Middle frontal gyrus (tissue), 1 donor: ENCODE measurements at regions not wholly inside any gene's neighbourhood (a gene's known extent, or its start where the extent isn't known, plus 50 kb on each side); places are given as distances from the start of the nearest gene placed in this dataset.

ENCODE experiments used
- DNase-seq: peaks from one replicate; pipeline ENCODE4 v3.0.0-alpha.2; 2015; ENCODE audit warnings: low spot score; ENCODE audit errors: extremely low spot score

GRCh38 chr2:6064757-6065156, 372.6 kb downstream of the SOX11 start:
- no peak for DNase-seq

- no peak for DNase-seq
Measured at GRCh38 chr2:6065703-6066102, 373.5 kb downstream of the SOX11 start.

DNA sequence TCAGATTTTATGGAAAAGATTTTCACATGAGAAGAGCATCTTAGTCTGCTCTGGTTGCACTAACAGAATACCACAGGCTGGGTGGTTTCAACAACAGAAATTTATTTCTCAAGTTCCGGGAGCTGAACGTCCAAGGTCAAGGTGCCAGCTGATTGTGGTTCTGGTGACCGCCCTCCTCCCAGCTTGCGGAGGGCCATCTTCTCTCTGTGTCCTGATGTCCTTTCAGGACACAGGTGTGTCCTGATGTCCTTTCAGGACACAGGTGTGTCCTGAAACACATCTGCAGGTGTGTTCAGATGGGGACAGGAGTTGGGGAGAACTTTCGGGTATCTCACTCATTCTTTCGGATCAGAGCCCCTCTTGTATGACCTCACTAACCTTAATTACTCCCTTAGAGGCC, 374.9 kb downstream of the SOX11 start:
- DNase-seq, result no peak

DNA sequence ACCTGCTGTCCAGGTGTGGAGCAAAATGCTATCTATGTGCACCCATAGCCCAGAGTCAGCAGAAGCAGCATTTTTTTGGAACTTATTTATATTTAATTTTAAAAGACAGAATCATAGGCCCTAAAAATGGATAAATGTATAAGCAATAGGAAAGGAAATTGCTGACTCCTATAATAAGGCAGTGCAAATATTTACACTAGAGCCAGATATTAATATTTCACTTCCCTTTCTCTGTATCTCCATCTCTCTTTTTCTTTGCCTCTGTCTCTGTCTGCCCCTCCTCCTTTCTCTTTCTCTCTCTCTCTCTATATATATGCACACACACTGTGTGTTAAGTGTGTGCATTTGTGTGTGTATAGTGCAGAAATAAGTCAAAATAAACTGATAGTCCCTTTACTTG, 375.6 kb downstream of the SOX11 start:
- DNase-seq, result no peak

- no peak for DNase-seq
Measured at GRCh38 chr2:6068429-6068828, 376.2 kb downstream of the SOX11 start.

DNA sequence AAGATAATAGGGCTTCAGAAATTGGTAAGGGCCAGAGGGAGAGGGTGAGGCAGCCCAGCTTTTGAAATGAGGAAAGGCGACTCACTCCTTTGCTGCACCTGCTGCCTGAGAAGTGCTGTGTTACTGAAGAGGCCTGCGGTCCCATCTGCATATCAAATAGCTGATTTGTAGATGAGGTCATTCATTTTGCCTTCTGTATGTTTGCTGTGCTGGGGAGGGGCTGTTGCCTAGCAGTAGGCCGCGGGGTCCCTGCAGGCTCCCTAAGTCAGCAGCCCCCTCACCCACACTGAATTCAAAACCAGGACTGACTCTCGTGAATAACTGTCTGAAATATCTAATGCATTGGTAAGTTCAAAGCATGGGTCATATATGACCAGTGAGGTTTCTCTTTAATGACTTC, 377.2 kb downstream of the SOX11 start:
- no peak for DNase-seq

DNA sequence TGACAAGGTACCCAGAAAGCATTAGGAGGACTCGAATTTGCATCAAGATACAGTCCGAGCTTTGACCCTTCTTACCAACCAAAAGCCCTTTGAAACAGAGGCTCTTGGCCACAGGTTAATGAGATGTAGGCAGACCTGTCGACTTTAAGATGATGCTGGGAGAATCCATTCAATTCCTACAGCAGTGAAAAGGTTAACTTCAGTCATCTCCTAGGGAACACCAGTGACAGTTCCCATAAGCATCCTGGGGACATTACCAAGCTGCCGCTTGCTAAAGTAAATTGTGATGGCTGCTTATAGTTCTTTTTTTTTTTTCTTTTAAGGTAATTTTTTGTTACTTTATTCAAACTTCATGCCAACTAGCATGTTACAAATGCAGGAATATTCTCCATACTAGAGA, 379.3 kb downstream of the SOX11 start:
- DNase-seq, result no peak

GRCh38 chr2:6072276-6072675, 380.1 kb downstream of the SOX11 start:
- DNase-seq, result no peak

- DNase-seq, result no peak
Measured at GRCh38 chr2:6072768-6073167, 380.6 kb downstream of the SOX11 start.

GRCh38 chr2:6073191-6074088, 381.3 kb downstream of the SOX11 start:
- DNase-seq, result no peak

DNA sequence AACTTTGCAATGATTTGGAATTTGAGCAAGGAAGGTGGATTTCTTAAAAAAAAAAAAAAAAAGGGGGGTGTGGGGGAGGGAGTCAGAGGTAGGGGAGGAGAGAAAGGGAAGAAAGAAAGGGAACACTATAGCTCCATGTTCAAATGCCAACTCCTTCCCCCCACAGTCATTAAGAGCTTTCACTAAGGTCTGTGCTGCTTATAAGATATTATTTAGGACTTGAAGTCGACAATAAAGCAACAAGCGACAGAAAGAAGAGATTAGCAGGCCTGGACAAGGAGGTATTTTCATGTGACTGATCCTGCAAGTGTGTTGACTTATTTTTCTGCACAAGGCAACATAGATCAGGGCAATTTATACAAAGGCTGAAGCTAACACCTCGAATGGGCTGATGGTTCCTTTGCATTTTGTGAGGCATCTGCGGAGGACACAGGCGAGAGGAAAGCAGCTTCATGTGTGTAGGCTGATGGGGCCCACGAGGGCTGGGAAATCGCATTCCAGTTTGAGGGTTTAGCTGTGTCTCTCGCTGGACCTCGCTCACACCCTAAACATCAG, 382.0 kb downstream of the SOX11 start:
- no peak for DNase-seq

GRCh38 chr2:6077585-6077984, 385.4 kb downstream of the SOX11 start:
- DNase-seq, result no peak

DNA sequence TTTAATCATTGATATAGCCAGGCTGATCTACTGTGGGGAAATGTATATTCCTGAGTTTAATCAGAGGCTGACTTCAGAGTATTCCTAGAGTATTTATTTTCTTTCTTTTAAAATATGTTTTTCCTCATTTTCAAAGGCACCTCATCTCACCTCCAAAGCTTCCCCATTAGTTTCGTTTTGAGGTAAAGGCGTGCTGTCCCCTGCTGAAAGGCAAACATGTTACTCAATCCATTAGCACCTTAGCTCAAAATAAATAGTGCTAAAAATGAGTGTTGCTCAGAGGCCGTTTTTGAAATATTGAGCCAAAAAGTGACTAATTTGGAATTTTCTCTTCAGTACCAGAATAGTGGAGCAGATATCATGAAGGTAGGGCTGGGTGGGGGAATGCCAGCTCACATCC, 386.2 kb downstream of the SOX11 start:
- DNase-seq, result no peak

- DNase-seq, result no peak
Measured at GRCh38 chr2:6079405-6079804, 387.2 kb downstream of the SOX11 start.

DNA sequence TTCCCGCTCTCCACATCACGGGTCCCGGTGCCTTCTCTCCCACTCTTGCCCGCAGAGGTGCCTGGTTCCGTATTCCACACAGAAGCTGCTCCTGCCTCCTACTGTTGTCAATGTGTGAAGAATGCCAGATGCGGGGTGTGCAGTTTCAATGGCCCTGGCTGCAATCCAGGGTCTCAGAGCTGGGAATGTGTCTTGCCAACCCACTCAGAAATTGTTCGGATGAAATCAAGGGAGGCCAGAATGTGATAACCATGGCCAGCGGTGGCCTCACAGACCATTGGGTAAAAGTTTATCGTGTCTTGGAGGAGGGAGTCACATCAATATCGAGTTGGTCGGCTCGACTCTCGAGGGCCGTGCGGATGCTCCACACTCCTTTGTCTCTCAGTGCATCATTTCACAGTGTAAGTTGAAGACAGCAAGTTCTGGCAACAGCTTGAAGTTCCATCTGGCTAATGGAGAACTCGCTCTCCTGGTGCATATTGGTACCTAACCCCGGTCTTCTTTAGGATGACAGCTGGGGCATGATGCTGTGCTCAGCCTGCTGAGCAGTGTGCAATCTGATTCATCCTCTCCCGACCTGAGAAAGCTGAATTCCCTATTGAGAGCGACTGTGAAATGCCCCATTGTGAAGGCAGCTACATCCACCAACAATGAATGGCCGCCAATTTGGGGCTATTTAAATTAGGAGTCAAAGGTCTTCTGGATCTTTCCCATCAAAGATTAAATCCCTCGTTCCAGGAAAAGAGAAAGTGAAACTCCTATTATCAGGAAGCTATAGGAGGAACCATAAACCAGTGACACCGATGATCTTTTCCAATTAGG, 389.0 kb downstream of the SOX11 start:
- DNase-seq, result no peak

GRCh38 chr2:6081955-6082624, 389.9 kb downstream of the SOX11 start:
- no peak for DNase-seq

DNA sequence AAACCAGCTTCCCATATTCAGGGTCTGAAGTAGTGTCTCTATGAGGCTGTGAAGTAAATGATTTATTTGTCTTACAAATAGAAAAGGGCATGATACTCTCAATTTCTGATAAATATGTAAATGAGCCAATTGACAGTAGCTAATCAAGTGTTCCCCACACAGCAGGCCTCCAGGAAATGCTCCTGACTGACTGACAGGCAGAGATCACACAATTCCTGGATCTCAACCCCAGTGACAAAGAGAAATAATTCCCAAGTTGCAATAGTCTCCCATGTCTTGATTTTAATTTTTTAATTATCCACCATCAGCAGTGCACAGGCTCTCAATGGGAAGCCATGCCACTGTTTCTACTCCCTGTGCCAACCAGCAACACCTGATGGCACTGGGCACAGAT, 390.4 kb downstream of the SOX11 start:
- DNase-seq, result no peak

DNA sequence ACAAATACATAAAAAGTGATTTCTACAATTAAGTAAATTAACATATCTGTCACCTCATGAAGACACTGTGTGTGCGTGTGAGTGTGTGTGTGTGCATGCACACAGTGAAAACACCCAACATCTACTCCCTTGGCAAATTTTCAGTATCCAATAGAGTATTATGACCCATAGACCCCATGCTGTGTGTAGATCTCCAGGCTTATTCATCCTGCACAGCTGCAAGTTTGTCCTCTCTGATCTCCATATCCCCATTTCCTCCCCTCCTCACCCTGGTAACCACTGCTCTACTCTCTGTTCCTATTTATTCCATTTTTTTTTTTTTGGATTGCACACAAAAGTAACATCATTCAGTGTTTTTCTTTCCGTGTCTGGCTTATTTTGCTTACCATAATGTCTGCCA, 391.0 kb downstream of the SOX11 start:
- DNase-seq, result no peak

GRCh38 chr2:6089474-6089873, 397.3 kb downstream of the SOX11 start:
- DNase-seq, result no peak

DNA sequence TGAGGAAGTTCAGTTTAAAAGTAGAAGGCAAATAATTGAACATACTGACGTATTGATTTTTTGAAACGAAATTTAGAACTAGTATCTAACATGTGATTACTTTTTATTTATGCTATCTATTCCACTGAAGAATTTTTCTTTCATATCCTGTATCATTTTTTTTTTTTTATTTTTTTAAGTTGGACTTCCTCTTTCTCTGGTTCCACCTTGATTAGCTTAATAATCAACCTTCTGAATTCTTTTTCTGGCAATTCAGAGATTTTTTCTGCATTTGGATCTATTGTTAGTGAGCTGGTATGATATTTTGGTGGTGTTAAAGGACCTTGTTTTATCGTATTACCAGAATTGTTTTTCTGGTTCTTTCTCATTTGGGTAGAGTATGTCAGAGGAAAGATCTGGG, 411.2 kb downstream of the SOX11 start:
- no peak for DNase-seq

- DNase-seq, result no peak
Measured at GRCh38 chr2:6103949-6104348, 411.8 kb downstream of the SOX11 start.

DNA sequence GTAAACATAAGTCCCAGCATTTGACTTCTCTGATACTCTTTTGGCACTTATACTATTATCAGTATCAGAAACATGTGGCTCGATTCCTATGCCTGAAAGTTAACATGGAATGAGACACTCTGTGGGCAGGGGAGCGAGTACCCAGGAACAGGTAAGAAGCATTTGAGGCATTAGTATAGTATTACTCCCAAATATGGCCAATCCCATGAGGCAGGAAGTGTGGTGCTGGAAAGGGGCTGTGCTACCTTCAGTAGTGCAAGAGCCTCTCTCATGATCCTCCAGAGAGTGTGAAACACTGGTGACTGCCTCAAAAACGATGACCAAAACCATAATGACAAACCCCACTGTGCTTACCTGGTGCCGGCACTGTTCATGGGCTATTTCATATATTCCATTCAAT, 415.1 kb downstream of the SOX11 start:
- no peak for DNase-seq
